H1 (cell line): ENCODE measurements at regions not wholly inside any gene's neighbourhood (a gene's known extent, or its start where the extent isn't known, plus 50 kb on each side); places are given as distances from the start of the nearest gene placed in this dataset.
A peak's percentile ranks its signal among the peaks of the same experiment; 100 is the strongest.

Experiments
- CTCF ChIA-PET: fragments of 300-600 bp; sonication (Branson Sonifier 250); formaldehyde crosslinking; loops from one replicate; lab custom pipeline; 2021; ENCODE audit not compliant: partially characterized antibody; lab: Charles Lee
- POLR2A ChIA-PET: fragments of 300-600 bp; sonication (Branson Sonifier 250); formaldehyde crosslinking; loops from one replicate; lab custom pipeline; 2021; ENCODE audit warnings: inconsistent platforms; ENCODE audit not compliant: partially characterized antibody; lab: Charles Lee
- DNase-seq, 2 experiments: peaks; one replicate each; pipeline versions ENCODE4 v3.0.0 to v3.0.0-alpha.2; 2010 to 2022; ENCODE audit warnings: low spot score in 2 of 2, low read depth in 1 of 2, mixed read lengths in 1 of 2
- FAIRE-seq: peaks from 2 replicates; lab custom pipeline; 2011; peaks lifted over from hg19 to GRCh38; lab: Jason Lieb, UNC
- H2AFZ ChIP-seq: 2 replicates; pipeline ENCODE4 v1.8.1; 2012; ENCODE audit warnings: low read length, inconsistent platforms
- H2AK5ac ChIP-seq: 2 replicates; pipeline ENCODE4 v1.6.1; 2013; ENCODE audit warnings: low read depth, low read length
- H2BK120ac ChIP-seq: replicated peaks from 2 replicates; pipeline ENCODE3; 2013; ENCODE audit warnings: low read depth, low read length, inconsistent platforms
- H2BK12ac ChIP-seq: 2 replicates; pipeline ENCODE4 v1.6.1; 2013; ENCODE audit warnings: low read depth, low read length
- H2BK15ac ChIP-seq: 2 replicates; pipeline ENCODE4 v1.6.1; 2013; ENCODE audit warnings: low read length
- H2BK20ac ChIP-seq: 2 replicates; pipeline ENCODE4 v1.6.1; 2013; ENCODE audit warnings: low read length
- H2BK5ac ChIP-seq: 2 replicates; pipeline ENCODE4 v1.6.1; 2013; ENCODE audit warnings: low read depth, low read length
- H3K14ac ChIP-seq: 2 replicates; pipeline ENCODE4 v1.6.1; 2013; ENCODE audit warnings: inconsistent platforms; ENCODE audit not compliant: insufficient read length
- H3K18ac ChIP-seq: 2 replicates; pipeline ENCODE4 v1.6.1; 2013; ENCODE audit warnings: low read length; ENCODE audit errors: extremely low read depth
- H3K23ac ChIP-seq: 2 replicates; pipeline ENCODE4 v1.6.1; 2013; ENCODE audit warnings: inconsistent platforms; ENCODE audit not compliant: insufficient read length
- H3K23me2 ChIP-seq: 2 replicates; pipeline ENCODE4 v1.6.1; 2013; ENCODE audit warnings: low read depth, low read length
- H3K27ac ChIP-seq: 2 replicates; pipeline ENCODE4 v1.6.1; 2011; ENCODE audit warnings: low read depth, low read length, inconsistent platforms
- H3K27me3 ChIP-seq, 4 experiments: replicated peaks in 1 of 4; 1 replicate in 1 of 4; 2 replicates in 3 of 4; pipeline versions ENCODE4 v1.6.1 to v1.8.1; 2011 to 2013; ENCODE audit warnings: low read length in 3 of 4, mild to moderate bottlenecking in 3 of 4, inconsistent platforms in 2 of 4, mixed read lengths in 2 of 4, moderate library complexity in 1 of 4; ENCODE audit not compliant: control insufficient read depth in 3 of 4, insufficient read depth in 3 of 4; ENCODE audit errors: extremely low read depth in 1 of 4
- H3K36me3 ChIP-seq, 4 experiments: 2 replicates each; pipeline versions ENCODE4 v1.6.1 to v1.8.1; 2011 to 2013; ENCODE audit warnings: mild to moderate bottlenecking in 4 of 4, low read length in 3 of 4, moderate library complexity in 2 of 4, control low read depth in 1 of 4, inconsistent platforms in 1 of 4; ENCODE audit not compliant: insufficient read depth in 4 of 4, control insufficient read depth in 2 of 4
- H3K4ac ChIP-seq: replicated peaks from 2 replicates; pipeline ENCODE3; 2013; ENCODE audit warnings: low read length, low read depth, mixed read lengths, inconsistent platforms; ENCODE audit not compliant: insufficient read length
- H3K4me1 ChIP-seq, 4 experiments: replicated peaks in 1 of 4; 1 replicate in 1 of 4; 2 replicates in 3 of 4; pipeline versions ENCODE4 v1.6.1 to v1.8.1; 2011 to 2013; ENCODE audit warnings: low read length in 3 of 4, inconsistent platforms in 2 of 4, mixed read lengths in 1 of 4; ENCODE audit not compliant: insufficient read depth in 4 of 4, control insufficient read depth in 3 of 4
- H3K4me2 ChIP-seq, 2 experiments: 2 replicates each; pipeline versions ENCODE4 v1.6.1 to v1.8.1; 2011 to 2013; ENCODE audit warnings: low read depth in 2 of 2, low read length in 2 of 2, control low read depth in 1 of 2, inconsistent platforms in 1 of 2, mild to moderate bottlenecking in 1 of 2; ENCODE audit not compliant: insufficient read depth in 1 of 2
- H3K4me3 ChIP-seq, 4 experiments: fragments of 200-600, 300-600 bp in 1 of 4; sonication (generic), shearing (Covaris generic), sonication (Bioruptor Twin) in 1 of 4; 2 replicates each; pipeline versions ENCODE4 v1.5.1 to v1.8.1; 2011 to 2016; ENCODE audit warnings: low read length in 4 of 4, low read depth in 3 of 4, control low read depth in 2 of 4, inconsistent platforms in 2 of 4, mild to moderate bottlenecking in 2 of 4, mixed read lengths in 1 of 4, moderate library complexity in 1 of 4; ENCODE audit not compliant: insufficient read depth in 2 of 4; ENCODE audit errors: extremely low read depth in 1 of 4
- H3K56ac ChIP-seq: replicated peaks from 2 replicates; pipeline ENCODE3; 2013; ENCODE audit warnings: low read depth, mild to moderate bottlenecking, mixed read lengths, low read length, inconsistent platforms; ENCODE audit not compliant: insufficient read length
- H3K79me1 ChIP-seq: 2 replicates; pipeline ENCODE4 v1.6.1; 2013; ENCODE audit warnings: low read depth, low read length, control low read depth
- H3K79me2 ChIP-seq, 2 experiments: 2 replicates each; pipeline versions ENCODE4 v1.6.1 to v1.8.1; 2012 to 2013; ENCODE audit warnings: low read length in 2 of 2, mild to moderate bottlenecking in 2 of 2, inconsistent platforms in 1 of 2; ENCODE audit not compliant: insufficient read depth in 2 of 2, control insufficient read depth in 1 of 2
- H3K9ac ChIP-seq, 4 experiments: replicated peaks in 1 of 4; 1 replicate in 1 of 4; 2 replicates in 3 of 4; pipeline versions ENCODE4 v1.6.1 to v1.8.1; 2011 to 2013; ENCODE audit warnings: low read depth in 3 of 4, low read length in 3 of 4, control low read depth in 2 of 4, mild to moderate bottlenecking in 2 of 4, moderate library complexity in 2 of 4, inconsistent platforms in 1 of 4; ENCODE audit errors: extremely low read depth in 1 of 4
- H3K9me3 ChIP-seq, 2 experiments: 2 replicates each; pipeline versions ENCODE4 v1.6.1 to v1.8.1; 2012 to 2013; ENCODE audit warnings: mild to moderate bottlenecking in 2 of 2, moderate library complexity in 2 of 2, control low read depth in 1 of 2, inconsistent platforms in 1 of 2, low read depth in 1 of 2, low read length in 1 of 2, mixed read lengths in 1 of 2; ENCODE audit not compliant: insufficient read depth in 2 of 2
- H4K20me1 ChIP-seq, 2 experiments: replicated peaks in 1 of 2; 2 replicates each; pipeline versions ENCODE3 to v1.8.1; 2011 to 2013; ENCODE audit warnings: inconsistent platforms in 2 of 2, low read length in 2 of 2, mild to moderate bottlenecking in 1 of 2; ENCODE audit not compliant: insufficient read depth in 2 of 2, control insufficient read depth in 1 of 2
- H4K5ac ChIP-seq: 2 replicates; pipeline ENCODE4 v1.6.1; 2013; ENCODE audit warnings: low read length, low read depth, mixed read lengths, inconsistent platforms; ENCODE audit not compliant: insufficient read length
- H4K8ac ChIP-seq: 2 replicates; pipeline ENCODE4 v1.8.0; 2013; ENCODE audit warnings: mild to moderate bottlenecking, moderate library complexity, low read length, inconsistent platforms; ENCODE audit not compliant: insufficient read depth; ENCODE audit errors: extremely low read depth
- H4K91ac ChIP-seq: replicated peaks from 2 replicates; pipeline ENCODE3; 2013; ENCODE audit warnings: low read length, mixed read lengths, inconsistent platforms; ENCODE audit not compliant: insufficient read length
- ATF2 ChIP-seq: IDR thresholded peaks from 2 replicates; pipeline ENCODE4 v1.6.1; 2012; ENCODE audit warnings: low read length, inconsistent platforms
- CBX5 ChIP-seq: fragments of 300-800, 300-1000 bp; sonication (generic); IDR thresholded peaks from 2 replicates; pipeline ENCODE4 v1.7.1; 2016; ENCODE audit warnings: antibody characterized with exemption, low read length, low read depth
- CHD2 ChIP-seq: IDR thresholded peaks from 2 replicates; pipeline ENCODE4 v1.6.1; 2012; ENCODE audit warnings: low read length, improper control_type of control experiment
- GABPA ChIP-seq: IDR thresholded peaks from 2 replicates; pipeline ENCODE4 v1.6.1; 2011; ENCODE audit warnings: mild to moderate bottlenecking, low read length, moderate library complexity, borderline replicate concordance; ENCODE audit not compliant: insufficient read depth
- KDM4A ChIP-seq: IDR thresholded peaks from one replicate; pipeline ENCODE4 v1.7.1; 2012; ENCODE audit warnings: low read depth, mild to moderate bottlenecking, moderate library complexity, low read length, inconsistent platforms; ENCODE audit not compliant: severe bottlenecking
- MAX ChIP-seq: IDR thresholded peaks from 2 replicates; pipeline ENCODE4 v1.6.1; 2012; ENCODE audit warnings: inconsistent platforms
- POU5F1 ChIP-seq: IDR thresholded peaks from 2 replicates; pipeline ENCODE4 v1.6.1; 2011; ENCODE audit warnings: low read depth, mild to moderate bottlenecking, low read length, moderate library complexity
- RBBP5 ChIP-seq: IDR thresholded peaks from 2 replicates; pipeline ENCODE4 v1.7.1; 2012; ENCODE audit warnings: low read depth, mild to moderate bottlenecking, inconsistent platforms, low read length, moderate library complexity, borderline replicate concordance
- SP4 ChIP-seq: IDR thresholded peaks from 2 replicates; pipeline ENCODE4 v1.6.1; 2012; ENCODE audit warnings: low read length, inconsistent platforms
- TAF7 ChIP-seq: optimal IDR thresholded peaks from 2 replicates; pipeline ENCODE3; 2011; ENCODE audit warnings: low read depth, mild to moderate bottlenecking, inconsistent platforms, low read length, moderate library complexity, borderline replicate concordance
- WGBS, 2 experiments: shearing (Covaris generic) in 1 of 2; methylation state at CpG; one replicate each; pipeline versions ENCODE4 v1.1.6 to v1.1.7; 2013 to 2015; ENCODE audit warnings: low lambda C conversion rate in 2 of 2, mixed read lengths in 2 of 2, inconsistent platforms in 1 of 2, low coverage in 1 of 2, missing lambda C conversion rate in 1 of 2; ENCODE audit not compliant: insufficient replicate concordance in 2 of 2, insufficient coverage in 1 of 2, insufficient read length in 1 of 2; ENCODE audit errors: extremely low coverage in 1 of 2, missing lambda C conversion rate in 1 of 2; 5-methylcytosine and 5-hydroxymethylcytosine counted together

- no peak overlapping the region; the same call in 1 of the 2 replicates for H3K27ac ChIP-seq
- no peak overlapping the region for H4K8ac ChIP-seq
- no peaks in the 10 kb centered on the region for H3K79me2 ChIP-seq
- no peaks in the 10 kb centered on the region for H3K27me3 ChIP-seq
- peak overlapping the region; percentile 56 for H4K91ac ChIP-seq
- no peak overlapping the region for H3K4ac ChIP-seq
- no peaks in the 10 kb centered on the region for H4K20me1 ChIP-seq
- peak overlapping the region; percentile 66; the same call in 1 of the 2 replicates for H2BK5ac ChIP-seq
- no peaks in the 10 kb centered on the region for H3K79me1 ChIP-seq
- H4K5ac ChIP-seq, result peak overlapping the region; percentile 22
- H3K56ac ChIP-seq, result no peak overlapping the region
- H2AFZ ChIP-seq, result no peak overlapping the region
- H3K4me3 ChIP-seq, result no peak overlapping the region
- no peak overlapping the region for H3K23ac ChIP-seq
- H3K36me3 ChIP-seq, result no peaks in the 10 kb centered on the region
- H3K23me2 ChIP-seq, result 0 out of 2 replicates have a peak, but pooled peaks cover under 1% of the 10 kb centered on the region
- H3K9me3 ChIP-seq, result no peaks in the 10 kb centered on the region
- peak overlapping the region; percentile 60 for H3K18ac ChIP-seq
- H2BK120ac ChIP-seq, result peak overlapping the region; percentile 73
- WGBS, 2 experiments, result 48% methylated on average over 11 of the region's 13 CpGs; no CpG with 5 or more reads in 1 of the 2 experiments
- POLR2A ChIA-PET, result interaction anchor here (0.6 to 1.2 kb wide), 3 partner anchors 9 to 226 kb away, joined by 3 read pairs; no protein-coding TSS in a partner anchor
- H3K14ac ChIP-seq, result no peak overlapping the region
- DNase-seq (peak in 1 of 2 experiments; percentile 15), FAIRE-seq (no peak)
- H3K9ac ChIP-seq, result no peak overlapping the region
- CTCF ChIA-PET, result no interaction called here
- no peak overlapping the region for H2BK15ac ChIP-seq
- peak overlapping the region in 1 of 2 experiments; percentile 2; a peak in 1 of 4 replicates for H3K4me2 ChIP-seq
- peak overlapping the region; percentile 50 for H2BK12ac ChIP-seq
- peak overlapping the region; percentile 98; the same call in 1 of the 2 replicates for H2BK20ac ChIP-seq
- H2AK5ac ChIP-seq, result no peak overlapping the region
- peaks cover 2 to 16% (median 10%) of the 10 kb centered on the region in 4 experiments; a peak in 6 of 7 replicates for H3K4me1 ChIP-seq
- TF ChIP-seq ATF2 (no peak), CBX5 (no peak), RBBP5 (no peak), MAX (peak; percentile 64), GABPA (no peak), POU5F1 (no peak), SP4 (no peak), CHD2 (no peak), KDM4A (no peak), TAF7 (no peak)
These were observed 237.5 kb downstream of the BCOR start for GRCh38 chrX:39859991-39860861.
